IMR-90 (cell line): ENCODE measurements at regions not wholly inside any gene's neighbourhood (a gene's known extent, or its start where the extent isn't known, plus 50 kb on each side); places are given as distances from the start of the nearest gene placed in this dataset.

Source experiments
- CEBPB ChIP-seq: IDR thresholded peaks from 2 replicates; pipeline ENCODE4 v1.6.1; 2012; ENCODE audit warnings: low read depth, low read length, improper control_type of control experiment
- CTCF ChIP-seq: conservative IDR thresholded peaks from 2 replicates; pipeline ENCODE4 v1.5.1; 2012; ENCODE audit warnings: mild to moderate bottlenecking, low read depth, low read length, improper control_type of control experiment
- MAFK ChIP-seq: IDR thresholded peaks from 2 replicates; pipeline ENCODE4 v1.6.1; 2012; ENCODE audit warnings: low read depth, low read length, improper control_type of control experiment
- POLR2A ChIP-seq: IDR thresholded peaks from 2 replicates; pipeline ENCODE4 v1.6.1; 2012; ENCODE audit warnings: mild to moderate bottlenecking, low read depth, low read length

DNA sequence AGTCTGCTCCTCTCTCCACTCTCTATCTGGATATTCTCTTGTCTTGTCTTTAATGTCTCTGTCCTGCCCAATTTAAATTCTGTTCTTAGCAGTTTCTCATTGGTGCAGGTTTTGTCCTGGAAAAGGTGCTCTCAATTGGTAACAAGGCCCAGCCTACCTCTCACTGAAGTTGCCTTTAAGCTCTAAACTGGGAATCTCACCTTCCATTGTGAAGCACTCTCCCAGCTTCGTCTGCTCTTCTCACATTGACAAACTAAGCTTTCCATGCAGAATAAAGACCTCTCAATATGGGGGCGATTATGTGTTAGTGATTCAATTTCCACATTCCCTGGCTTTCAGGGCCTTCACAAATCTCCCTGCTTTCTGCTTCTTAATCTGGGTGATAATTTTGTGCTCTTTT is 1712.2 kb downstream of the GRIK2 start:
- TF ChIP-seq CTCF: no peak
- no peak for TF ChIP-seq CEBPB
- no peak for TF ChIP-seq POLR2A
- TF ChIP-seq MAFK: no peak
